AG08396 (cell line): ENCODE measurements at regions not wholly inside any gene's neighbourhood (a gene's known extent, or its start where the extent isn't known, plus 50 kb on each side); places are given as distances from the start of the nearest gene placed in this dataset.
"Not testable (repeated sequence)": the region's sequence is repeated elsewhere in the genome, so short reads cannot be mapped to it uniquely, and the experiment has no call there.

ENCODE experiments used
- DNase-seq: peaks from one replicate; pipeline ENCODE4 v3.0.0; 2012; ENCODE audit warnings: low spot score, mixed read lengths

DNA sequence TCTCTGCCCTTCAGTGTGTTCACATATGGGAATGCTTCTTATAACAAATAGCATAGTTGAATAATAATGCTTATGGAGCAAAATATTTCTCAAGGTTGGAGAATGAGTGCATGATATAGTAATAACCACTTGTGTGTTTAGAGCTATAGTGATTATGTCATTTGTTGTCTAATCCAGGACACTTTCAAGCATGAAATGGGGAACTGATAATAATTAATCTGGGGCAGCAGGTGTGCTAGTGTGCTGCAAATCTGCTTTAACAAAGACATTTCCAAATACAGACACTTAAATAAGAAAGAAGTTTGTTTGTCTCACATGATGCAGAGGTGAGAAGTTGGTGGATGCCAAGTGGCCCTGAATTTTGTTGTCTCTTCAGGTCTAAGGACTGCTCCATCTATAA, 579.3 kb upstream of the GRM7 start:
- DNase-seq, result no peak

DNA sequence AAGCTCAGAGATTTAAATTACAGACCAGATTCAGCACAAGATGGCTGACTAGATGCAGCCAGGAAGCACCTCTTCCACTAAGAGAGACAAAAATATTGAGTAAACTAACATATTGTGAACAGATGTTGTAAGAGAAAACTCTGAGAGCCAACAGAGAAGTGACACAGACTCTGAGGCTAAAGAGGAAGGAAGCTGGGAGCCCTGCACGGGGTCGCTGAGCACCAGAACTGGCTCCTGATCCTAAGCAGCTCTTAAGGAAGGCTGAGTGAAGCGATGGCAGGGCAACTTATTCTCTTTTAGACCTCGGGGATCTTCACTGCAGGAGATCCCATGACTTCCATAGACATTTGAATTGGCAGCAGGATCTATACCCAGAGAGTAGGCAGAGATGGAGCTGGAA, 578.0 kb upstream of the GRM7 start:
- no peak for DNase-seq

DNA sequence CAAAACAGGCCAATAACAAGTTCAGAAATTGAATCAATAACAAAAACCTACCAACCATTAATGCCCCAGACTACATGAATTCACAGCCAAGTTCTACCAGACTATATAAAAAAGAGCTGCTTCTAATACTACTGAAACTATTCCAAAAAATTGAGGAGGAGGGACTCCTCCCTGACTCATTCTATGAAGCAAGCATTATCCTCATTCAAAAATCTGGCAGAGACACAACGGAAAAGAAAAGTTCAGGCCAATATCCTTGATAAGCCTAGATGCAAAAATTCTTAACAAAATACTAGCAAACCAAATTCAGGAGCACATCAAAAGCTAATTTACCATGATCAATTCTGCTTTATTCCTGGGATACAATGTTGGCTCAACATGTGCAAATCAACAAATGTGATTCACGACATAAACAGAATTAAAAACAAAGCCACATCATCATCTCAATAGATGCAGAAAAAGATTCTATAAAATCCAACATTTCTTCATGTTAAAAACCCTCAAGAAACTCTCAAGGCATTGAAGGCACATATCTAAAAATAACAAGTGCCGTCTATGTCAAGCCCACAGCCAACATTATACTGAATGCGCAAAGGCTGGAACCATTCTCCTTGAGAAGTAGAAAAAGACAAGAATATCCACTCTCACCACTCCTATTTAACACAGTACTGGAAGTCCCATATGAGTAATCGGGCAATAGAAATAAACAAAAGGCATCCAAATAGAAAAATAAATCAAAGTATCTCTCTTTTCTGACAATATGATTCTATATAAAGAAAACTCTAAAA, 573.6 kb upstream of the GRM7 start:
- no peak for DNase-seq

DNA sequence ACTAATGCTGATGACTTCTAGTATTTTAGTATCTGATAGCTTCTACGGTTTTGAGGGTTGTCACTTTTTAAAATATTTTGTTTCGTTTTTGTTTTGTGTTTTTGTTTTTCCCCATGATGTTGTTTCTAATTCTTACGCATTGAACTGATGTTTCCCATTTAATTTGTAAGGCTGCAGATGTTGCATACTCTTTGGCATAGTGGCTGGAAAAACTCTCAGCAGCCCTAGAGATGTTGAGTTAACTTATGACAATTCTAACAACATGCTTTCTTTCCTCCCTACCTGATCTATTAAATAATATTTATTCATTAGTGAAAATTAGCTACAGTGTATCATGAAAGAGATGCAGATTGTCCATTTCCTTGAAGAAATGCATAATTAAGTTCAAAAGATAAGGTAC, 559.3 kb upstream of the GRM7 start:
- DNase-seq, result no peak

DNA sequence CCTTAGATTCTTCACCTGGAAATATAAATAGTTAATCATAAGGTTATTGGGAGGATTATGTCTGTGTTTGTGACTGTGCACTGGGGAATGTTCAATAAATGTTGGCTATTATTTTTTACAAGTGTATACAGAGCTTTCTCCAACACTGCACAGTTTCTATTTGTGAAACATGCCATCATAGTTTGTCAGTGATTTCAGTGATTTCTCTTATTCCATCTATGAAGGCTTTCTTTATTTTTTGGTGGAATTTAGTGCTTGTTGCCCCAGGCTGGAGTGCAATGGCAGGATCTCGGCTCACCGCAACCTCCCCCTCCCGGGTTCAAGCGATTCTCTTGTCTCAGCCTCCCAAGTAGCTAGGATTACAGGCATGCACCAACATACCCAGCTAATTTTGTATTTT, 545.0 kb upstream of the GRM7 start:
- DNase-seq, result no peak

DNA sequence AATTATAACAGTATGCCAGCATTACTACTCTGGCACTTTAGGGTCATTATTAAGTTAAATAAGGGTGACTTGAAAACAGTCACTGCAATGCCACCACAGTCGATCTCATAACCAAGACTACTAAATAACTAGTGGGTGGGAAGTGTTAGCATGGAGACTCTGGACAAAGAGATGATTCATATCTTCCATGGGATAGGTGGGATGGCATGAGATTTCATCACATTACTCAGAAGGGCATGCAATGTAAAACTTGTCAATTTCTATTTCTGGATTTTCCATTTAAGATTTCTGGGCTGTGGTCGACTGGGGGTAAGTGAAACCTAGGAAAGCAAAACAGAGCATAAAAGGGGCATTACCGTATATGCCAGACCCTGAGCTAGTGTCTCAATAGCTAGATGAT, 538.9 kb upstream of the GRM7 start:
- no peak for DNase-seq

DNA sequence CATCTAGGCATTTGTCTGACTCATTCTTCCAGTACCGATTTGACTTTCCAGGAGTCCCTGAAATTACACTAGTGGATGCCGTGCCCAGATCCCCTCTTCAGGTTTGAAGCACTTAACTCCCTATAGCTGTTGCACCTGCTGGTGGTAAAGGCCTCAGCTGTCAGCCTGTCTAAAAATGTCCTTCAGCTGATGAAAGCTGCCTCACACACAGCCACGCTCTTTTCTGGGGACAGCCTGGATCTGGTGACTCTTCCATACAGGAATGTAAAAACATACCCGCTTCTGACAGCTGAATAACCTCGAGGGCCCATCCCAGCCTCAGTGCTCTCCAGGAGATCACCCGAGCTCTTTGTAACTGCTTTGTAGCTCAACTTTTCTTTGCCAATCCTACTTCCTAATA, 534.1 kb upstream of the GRM7 start:
- DNase-seq, result no peak

DNA sequence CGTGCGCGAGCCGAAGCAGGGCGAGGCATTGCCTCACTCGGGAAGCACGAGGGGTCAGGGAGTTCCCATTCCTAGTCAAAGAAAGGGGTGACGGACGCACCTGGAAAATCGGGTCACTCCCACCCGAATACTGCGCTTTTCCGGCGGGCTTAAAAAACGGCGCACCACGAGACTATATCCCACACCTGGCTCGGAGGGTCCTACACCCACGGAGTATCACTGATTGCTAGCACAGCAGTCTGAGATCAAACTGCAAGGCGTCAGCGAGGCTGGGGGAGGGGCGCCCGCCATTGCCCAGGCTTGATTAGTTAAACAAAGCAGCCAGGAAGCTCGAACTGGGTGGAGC, 520.0 kb upstream of the GRM7 start:
- not testable (repeated sequence) for DNase-seq

DNA sequence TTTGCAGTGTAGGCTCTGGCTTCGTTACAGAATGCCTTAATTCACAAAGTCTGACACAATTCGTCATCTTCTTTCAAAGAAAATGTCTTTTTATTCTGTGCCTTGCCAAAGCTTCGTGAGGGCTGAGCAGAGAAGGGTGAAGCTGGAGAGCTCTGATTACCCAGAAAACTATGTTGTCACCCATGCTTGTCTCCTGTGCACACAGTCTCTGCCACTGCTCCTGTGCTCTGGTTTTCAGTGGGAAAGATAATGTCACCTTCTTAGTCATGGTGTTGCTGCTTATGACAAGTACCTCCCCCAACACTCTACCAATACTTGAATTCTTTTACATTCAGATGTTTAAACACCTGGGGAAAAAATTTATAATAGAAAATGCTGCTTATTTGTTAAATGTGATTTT, 509.2 kb upstream of the GRM7 start:
- DNase-seq, result no peak

DNA sequence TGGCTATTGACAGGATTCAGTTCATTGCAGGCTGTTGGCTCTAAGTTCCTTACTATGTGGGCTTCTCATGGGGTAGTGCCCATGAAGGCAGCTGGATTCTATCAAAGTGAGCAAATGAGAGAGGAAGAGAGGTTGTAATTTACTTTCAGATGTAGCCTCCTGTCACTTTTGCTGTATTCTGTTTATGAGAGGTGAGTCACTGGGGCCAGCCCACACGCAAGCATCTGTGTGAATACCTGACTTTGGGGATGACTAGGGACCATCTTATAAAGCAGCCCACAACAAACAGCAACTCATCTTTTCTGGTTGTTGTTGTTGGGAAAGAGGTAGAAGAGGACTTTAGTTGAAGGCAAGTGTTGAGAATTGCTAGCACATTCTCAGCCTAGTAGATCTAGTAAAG, 506.3 kb upstream of the GRM7 start:
- DNase-seq, result no peak

DNA sequence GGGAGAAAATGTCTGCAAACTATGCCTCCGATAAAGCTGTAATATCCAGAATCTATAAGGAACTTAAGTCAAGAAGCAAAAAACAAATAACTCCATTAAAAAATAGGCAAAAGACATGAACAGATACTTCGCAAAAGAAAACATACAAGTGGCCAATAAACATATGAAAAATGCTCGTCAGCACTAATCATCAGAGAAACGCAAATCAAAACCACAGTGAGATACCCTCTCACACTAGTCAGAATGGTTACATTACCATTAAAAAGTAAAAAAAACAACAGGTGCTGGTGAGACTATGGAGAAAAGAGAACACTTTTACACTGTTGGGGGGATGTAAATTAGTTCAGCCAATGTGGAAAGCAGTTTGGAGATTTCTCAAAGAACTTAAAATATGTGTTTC, 498.5 kb upstream of the GRM7 start:
- no peak for DNase-seq

DNA sequence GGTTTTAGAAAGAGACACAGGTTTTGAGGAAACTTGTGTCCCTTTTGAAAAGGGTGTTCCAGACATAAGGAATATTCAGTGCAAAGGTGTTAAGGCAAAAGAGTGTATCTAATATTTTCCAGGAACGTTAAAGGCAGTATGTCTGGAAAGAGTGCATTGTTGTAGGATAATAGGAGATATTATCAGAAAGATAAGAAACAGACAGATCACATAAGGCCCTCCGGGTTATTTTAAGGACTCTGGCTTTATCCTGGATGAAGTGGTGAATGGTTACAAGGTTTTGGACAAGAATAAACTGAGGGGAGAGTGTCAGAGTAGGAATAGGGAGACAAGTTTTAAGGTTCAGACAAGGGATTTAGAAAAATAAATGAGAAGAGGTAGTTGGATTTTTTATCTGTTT, 493.7 kb upstream of the GRM7 start:
- DNase-seq, result no peak

DNA sequence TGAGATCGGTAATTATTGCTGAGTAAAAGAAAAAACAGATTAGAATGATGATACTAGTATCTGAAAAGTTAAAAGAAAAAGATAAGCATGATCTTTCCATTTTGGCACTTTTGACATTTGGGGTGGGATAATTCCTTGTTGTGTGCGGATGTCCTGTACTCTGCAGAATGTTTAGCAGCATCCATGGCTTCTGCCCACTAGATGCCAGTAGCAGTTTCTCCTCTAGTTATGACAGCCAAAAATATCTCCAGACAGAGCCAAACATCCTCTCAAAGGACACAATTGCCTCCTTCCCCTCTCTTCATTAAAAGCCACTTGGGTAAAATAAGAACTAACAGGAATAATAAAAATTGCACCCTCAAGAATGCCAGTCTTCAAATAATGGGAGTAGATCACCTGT, 468.8 kb upstream of the GRM7 start:
- DNase-seq, result no peak

DNA sequence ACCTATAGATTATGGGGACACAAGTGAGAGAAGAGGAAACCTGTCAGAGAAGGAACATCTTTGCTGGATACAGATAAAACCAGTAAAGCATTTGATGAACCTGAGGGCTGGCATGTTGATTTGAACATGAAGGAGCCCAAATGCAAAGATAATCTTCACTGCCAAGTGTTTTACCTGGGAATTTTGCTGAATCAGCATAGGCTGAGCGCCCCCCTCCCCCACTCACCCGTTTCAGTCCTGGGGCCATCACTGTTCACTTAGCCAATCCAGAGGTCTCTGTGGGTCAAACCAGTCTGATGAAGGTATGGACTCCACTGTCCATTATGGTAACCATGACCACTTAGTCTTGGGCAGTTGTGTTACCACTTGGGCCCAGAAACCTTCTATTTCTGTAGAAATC, 466.0 kb upstream of the GRM7 start:
- no peak for DNase-seq

DNA sequence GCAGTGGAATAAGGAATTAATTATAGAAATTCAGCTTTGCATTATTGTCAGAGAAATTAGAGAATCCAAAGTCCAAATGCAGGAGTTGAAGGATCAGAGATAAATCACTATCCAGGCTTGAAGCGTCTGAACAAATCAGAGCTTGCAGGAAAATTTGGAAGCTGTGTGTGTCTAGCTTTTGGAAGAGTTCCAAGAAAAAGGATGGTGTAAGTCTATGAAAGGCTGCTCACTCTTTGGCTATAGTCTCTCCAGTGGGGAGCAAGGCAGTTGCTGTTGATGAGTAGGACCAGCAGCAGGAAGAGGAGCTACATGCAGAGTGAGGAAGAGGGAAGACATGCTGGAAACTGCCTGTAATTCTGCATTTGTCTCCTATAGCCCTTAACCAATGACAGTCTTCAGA, 464.3 kb upstream of the GRM7 start:
- DNase-seq, result no peak

DNA sequence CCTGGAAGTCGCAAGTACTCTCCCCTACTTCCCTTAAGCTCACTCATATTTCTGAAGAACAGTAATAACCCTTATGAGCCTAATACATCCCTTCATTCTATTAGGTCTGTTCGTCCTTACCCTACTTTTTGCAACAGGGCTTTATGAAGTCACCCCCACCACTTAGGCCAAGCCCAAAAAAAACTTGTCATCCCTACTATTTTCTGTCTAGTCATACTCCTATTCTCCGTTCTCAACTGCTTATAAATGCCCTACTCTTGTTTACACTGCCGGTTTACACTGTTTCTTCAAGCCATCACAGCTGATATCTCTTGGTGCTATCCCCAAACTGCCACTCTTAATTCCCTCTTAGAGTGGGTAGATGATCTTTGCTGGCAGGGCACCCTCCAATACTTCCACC, 458.2 kb upstream of the GRM7 start:
- DNase-seq, result not testable (repeated sequence)

DNA sequence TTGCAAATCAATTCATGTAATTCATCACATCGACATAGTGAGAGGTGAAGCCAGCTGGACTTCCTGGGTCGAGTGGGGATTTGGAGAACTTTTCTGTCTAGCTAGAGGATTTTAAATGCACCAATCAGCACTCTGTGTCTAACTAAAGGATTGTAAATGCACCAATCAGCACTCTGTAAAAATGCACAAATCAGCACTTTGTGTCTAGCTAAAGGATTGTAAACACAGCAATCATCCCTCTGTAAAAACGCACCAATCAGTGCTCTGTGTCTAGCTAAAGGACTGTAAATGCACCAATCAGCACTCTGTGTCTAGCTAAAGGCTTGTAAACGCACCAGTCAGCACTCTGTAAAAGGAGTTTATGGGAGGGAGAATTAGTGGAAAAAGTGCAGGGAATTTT, 454.0 kb upstream of the GRM7 start:
- not testable (repeated sequence) for DNase-seq

DNA sequence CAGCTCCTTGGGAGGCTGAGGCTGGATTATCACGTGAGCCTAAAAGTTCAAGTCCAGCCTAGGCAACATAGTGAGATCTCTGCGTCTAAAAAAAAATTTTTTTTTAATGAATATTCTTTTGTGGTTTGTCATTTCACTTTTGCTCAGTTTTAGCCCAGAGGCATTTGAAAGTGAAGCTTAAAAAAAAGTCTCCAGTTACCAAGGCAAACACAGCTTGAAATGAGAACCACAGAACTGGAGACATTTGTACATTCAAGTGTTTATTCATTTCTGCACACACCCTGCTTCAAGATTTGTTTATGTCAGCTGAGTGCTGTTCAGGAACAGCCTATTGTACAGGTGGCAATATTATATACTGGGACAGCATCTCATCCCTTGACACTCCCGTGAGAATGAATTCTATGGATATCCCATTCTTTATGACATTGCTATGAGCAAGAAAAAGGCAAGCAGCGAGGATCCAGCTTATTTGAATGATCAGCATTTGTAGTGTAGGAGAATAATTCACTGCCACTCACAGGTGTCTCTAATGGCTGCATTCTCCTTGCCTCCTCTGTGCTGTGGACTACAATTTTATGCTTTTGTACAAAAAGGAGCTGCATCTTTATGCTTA, 444.8 kb upstream of the GRM7 start:
- DNase-seq, result no peak

DNA sequence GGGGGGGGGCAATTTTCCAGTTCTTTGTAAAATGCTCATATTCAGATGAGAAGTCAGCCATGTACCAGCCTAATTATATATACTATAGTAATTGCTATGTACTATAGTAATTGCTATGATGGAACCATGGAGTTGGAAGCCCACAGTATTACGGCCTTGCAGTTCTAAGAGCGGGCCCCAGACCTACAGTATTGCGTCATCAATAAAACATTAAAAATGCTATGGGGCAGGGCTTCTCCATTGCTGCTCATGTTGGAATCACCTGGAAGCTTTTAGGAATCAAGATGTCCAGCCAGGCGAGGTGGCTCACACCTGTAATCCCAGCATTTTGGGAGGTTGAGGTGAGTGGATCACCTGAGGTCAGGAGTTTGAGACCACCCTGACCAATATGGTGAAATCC, 443.7 kb upstream of the GRM7 start:
- DNase-seq, result no peak

DNA sequence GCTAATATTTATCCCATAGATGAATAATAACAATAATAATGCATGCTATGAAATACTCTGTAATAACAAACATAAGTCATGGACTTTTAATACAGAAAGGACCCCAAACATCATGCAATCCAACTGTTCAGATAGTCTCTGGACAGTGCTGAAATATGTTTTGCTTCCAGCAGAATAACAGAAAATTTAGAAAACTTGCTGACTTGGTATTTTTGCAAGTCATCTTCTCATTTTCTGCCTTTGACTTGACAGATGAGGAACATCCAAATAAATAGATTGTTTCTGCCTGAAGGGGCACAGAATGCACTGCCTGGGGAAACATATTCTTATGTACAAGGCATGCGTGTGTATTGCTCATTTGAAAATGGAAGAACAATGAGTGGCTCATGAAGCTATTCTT, 442.4 kb upstream of the GRM7 start:
- no peak for DNase-seq

DNA sequence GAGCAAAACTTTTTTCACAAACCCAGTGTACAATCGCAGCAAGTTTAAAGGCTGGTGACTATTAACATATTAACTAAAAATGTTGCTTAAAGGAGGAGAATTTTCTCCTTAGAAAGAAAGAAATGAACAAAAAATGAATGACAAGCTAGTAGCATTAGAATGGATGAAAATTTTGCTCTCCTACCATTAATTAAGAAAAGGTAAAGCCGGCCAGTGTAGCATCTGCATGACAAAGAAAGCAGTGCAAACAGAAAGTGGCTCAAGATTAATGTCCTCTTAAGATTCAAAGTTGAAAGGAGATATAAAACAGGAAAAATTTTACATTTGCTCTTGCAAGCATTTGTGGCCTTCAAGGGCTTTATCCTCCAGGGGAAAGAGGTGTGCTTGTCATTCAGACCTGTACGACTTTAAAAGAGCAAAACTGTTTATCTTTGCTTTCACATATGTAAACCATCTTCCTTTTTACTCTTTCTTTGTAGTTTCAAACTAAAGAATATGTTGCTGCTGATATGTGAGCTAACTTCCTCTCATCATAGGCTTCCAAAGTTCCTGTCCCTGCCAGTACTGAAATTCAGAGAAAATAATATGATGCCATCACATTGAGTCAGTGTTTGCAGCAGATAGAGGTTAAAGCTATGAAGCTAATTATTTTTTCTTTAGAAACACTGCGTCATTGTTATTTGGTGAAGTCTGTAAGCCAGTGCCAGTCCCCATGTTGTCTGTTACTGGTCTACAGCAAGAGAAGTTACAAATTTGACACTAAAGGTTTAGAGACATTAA, 439.1 kb upstream of the GRM7 start:
- no peak for DNase-seq

DNA sequence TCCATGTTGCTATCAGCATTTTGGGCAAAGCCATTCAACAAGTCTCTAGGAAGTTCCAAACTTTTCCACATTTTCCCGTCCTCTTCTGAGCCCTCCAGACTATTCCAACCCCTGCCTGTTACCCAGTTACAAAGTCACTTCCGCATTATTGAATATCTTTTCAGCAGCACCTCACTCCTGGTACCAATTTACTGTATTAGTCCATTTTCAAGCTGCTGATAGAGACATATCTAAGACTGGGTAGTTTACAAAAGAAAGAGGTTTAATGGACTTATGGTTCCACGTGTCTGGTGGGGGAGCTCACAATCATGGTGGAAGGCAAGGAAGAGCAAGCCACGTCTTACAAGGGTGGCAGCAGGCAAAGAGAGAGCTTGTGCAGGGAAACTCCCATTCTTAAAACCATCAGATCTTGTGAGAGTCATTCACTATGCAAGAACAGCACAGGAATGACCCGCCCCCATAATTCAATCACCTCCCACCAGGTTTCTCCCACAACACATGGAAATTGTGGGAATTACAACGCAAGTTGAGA, 435.6 kb upstream of the GRM7 start:
- no peak for DNase-seq

DNA sequence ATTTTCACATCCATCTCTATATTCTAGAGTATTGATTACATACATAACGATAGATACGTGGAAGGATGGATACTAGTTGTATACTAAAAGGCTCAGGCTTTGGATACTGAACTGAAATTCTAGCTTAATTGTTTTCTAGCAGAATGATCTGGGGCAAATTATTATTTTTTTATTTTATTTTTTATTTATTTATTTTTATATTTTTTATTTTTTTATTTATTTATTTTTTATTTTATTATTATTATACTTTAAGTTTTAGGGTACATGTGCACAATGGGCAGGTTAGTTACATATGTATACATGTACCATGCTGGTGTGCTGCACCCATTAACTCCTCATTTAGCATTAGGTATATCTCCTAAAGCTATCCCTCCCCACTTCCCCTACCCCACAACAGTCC, 432.6 kb upstream of the GRM7 start:
- DNase-seq, result not testable (repeated sequence)
